ENCODE measurements at regions not wholly inside any gene's neighbourhood (a gene's known extent, or its start where the extent isn't known, plus 50 kb on each side); places are given as distances from the start of the nearest gene placed in this dataset.

DNA sequence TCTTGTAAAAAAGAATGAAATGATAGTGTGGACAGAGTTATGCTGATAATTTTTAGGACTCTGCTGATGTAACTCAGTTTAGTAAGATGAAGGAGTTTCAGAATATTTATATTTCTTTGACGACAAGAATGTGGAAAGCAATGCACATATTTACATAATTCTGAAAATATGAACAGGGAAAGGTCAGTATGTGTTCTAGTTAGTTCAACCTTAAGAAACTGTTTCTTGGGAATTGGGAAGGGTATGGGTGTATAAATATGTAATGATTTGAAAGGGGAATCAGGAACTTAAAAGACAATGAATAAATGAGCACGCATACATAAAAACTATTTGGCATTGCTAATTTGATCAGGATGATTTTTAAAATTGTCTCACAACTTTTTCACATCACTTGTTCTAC is 1226.1 kb downstream of the SI start:
- no CpG with 5 or more reads among the region's 2 CpGs for WGBS (ENCODE audit: insufficient coverage)
- Histone ChIP-seq H3K36me3 (replicated peaks in 1 of 2; ENCODE audit: control extremely low read depth in 1 of 2, control insufficient read depth in 1 of 2, extremely low read depth in 1 of 2, insufficient read depth in 2 of 2, low read length in 1 of 2) (no peaks in the 10 kb centered on the region), H3K27ac (ENCODE audit: low read length in 2 of 2) (no peak overlapping the region), H3K27me3 (replicated peaks in 1 of 4; ENCODE audit: control extremely low read depth in 1 of 4, control insufficient read depth in 3 of 4, insufficient read depth in 4 of 4, low read length in 3 of 4) (no peaks in the 10 kb centered on the region), H3K79me2 (ENCODE audit: control insufficient read depth, insufficient read depth, low read length) (no peaks in the 10 kb centered on the region), H2AFZ (ENCODE audit: insufficient read depth, low read depth, low read length, poor library complexity, severe bottlenecking) (no peak overlapping the region), H3K9me3 (ENCODE audit: control extremely low read depth in 1 of 3, control insufficient read depth in 2 of 3, insufficient read depth in 1 of 3, low read length in 2 of 3) (peaks cover 0 to 1% (median 0%) of the 10 kb centered on the region in 3 donors), H4K20me1 (ENCODE audit: control insufficient read depth, insufficient read depth, low read length, poor library complexity, severe bottlenecking) (no peaks in the 10 kb centered on the region), H3K4me3 (ENCODE audit: control extremely low read depth in 1 of 5, extremely low read depth in 1 of 5, insufficient read depth in 1 of 5, low read depth in 2 of 5, low read length in 4 of 5) (no peak overlapping the region), H3K4me1 (ENCODE audit: control insufficient read depth in 2 of 2, insufficient read depth in 2 of 2, low read length in 2 of 2) (no peaks in the 10 kb centered on the region), H3K4me2 (replicated peaks; ENCODE audit: low read depth, low read length, poor library complexity, severe bottlenecking) (no peak overlapping the region), H3K9ac (ENCODE audit: low read length) (no peak overlapping the region)
- intact Hi-C loops (cut with micrococcal nuclease), result no loop called here
- H3K9me3 Mint-ChIP-seq (ENCODE audit: insufficient read depth), result peaks cover 11% of the 10 kb centered on the region
- TF ChIP-seq, protein P1, sequence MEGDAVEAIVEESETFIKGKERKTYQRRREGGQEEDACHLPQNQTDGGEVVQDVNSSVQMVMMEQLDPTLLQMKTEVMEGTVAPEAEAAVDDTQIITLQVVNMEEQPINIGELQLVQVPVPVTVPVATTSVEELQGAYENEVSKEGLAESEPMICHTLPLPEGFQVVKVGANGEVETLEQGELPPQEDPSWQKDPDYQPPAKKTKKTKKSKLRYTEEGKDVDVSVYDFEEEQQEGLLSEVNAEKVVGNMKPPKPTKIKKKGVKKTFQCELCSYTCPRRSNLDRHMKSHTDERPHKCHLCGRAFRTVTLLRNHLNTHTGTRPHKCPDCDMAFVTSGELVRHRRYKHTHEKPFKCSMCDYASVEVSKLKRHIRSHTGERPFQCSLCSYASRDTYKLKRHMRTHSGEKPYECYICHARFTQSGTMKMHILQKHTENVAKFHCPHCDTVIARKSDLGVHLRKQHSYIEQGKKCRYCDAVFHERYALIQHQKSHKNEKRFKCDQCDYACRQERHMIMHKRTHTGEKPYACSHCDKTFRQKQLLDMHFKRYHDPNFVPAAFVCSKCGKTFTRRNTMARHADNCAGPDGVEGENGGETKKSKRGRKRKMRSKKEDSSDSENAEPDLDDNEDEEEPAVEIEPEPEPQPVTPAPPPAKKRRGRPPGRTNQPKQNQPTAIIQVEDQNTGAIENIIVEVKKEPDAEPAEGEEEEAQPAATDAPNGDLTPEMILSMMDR (IDR thresholded peaks at IDR 0.05), result no peak
- TF ChIP-seq EZH2 (IDR thresholded peaks at IDR 0.05; ENCODE audit: borderline replicate concordance, insufficient read depth, low read depth, low read length, poor library complexity, severe bottlenecking), result no peak
- ChIA-PET CTCF (no interaction called here), POLR2A (no interaction called here)
- DNase-seq (no peak), ATAC-seq (ENCODE audit: low read depth) (no peak)
- no peaks in the 10 kb centered on the region for H3K27me3 Mint-ChIP-seq
- H3K4me3 Mint-ChIP-seq, result no peak overlapping the region
- H3K4me1 Mint-ChIP-seq, result no peaks in the 10 kb centered on the region
- no peak overlapping the region for H3K27ac Mint-ChIP-seq

DNA sequence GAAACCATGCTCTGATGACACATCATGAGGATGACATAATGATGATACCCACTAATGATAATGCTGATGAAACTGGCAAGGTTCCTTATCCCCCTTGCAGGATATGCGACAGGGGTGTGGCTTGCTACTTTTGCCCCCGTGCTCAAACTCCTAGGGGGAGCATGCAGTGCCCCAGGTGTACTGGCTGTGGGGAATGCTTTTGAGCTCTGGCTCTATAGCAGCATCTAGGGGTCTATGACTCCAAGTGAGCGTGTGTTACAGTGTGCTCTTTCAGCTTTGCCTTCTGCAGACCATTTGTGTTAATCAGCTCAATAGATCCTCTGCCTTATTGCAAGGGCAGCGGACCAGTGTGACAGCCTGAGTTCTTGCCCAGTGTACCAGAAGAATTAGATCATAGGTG is 1239.5 kb downstream of the SI start:
- peaks cover 0 to 7% (median 0%) of the 10 kb centered on the region in 3 donors for H3K9me3 ChIP-seq (ENCODE audit: control extremely low read depth in 1 of 3, control insufficient read depth in 2 of 3, insufficient read depth in 1 of 3, low read length in 2 of 3)
- intact Hi-C loops (cut with micrococcal nuclease), result no loop called here
- Mint-ChIP-seq H3K4me1 (no peaks in the 10 kb centered on the region), H3K9me3 (ENCODE audit: insufficient read depth) (peaks cover 4% of the 10 kb centered on the region), H3K27ac (no peak overlapping the region), H3K27me3 (no peaks in the 10 kb centered on the region), H3K4me3 (no peak overlapping the region)
- no peak overlapping the region for H3K4me3 ChIP-seq (ENCODE audit: control extremely low read depth in 1 of 5, extremely low read depth in 1 of 5, insufficient read depth in 1 of 5, low read depth in 2 of 5, low read length in 4 of 5)
- H3K4me1 ChIP-seq (ENCODE audit: control insufficient read depth in 2 of 2, insufficient read depth in 2 of 2, low read length in 2 of 2), result no peaks in the 10 kb centered on the region
- DNase-seq, result no peak
- H3K27me3 ChIP-seq (replicated peaks in 1 of 4; ENCODE audit: control extremely low read depth in 1 of 4, control insufficient read depth in 3 of 4, insufficient read depth in 4 of 4, low read length in 3 of 4), result no peaks in the 10 kb centered on the region
- H3K9ac ChIP-seq (ENCODE audit: low read length), result no peak overlapping the region
- H2AFZ ChIP-seq (ENCODE audit: insufficient read depth, low read depth, low read length, poor library complexity, severe bottlenecking), result no peak overlapping the region
- H3K4me2 ChIP-seq (replicated peaks; ENCODE audit: low read depth, low read length, poor library complexity, severe bottlenecking), result no peak overlapping the region
- 73% methylated on average over 4 of the region's 4 CpGs for WGBS (ENCODE audit: insufficient coverage)
- H3K79me2 ChIP-seq (ENCODE audit: control insufficient read depth, insufficient read depth, low read length), result no peaks in the 10 kb centered on the region
- ChIA-PET CTCF (no interaction called here), POLR2A (no interaction called here)
- no peaks in the 10 kb centered on the region for H4K20me1 ChIP-seq (ENCODE audit: control insufficient read depth, insufficient read depth, low read length, poor library complexity, severe bottlenecking)
- no peak for TF ChIP-seq EZH2 (IDR thresholded peaks at IDR 0.05; ENCODE audit: borderline replicate concordance, insufficient read depth, low read depth, low read length, poor library complexity, severe bottlenecking)
- TF ChIP-seq, protein P1 (IDR thresholded peaks at IDR 0.05), result no peak
- H3K36me3 ChIP-seq (replicated peaks in 1 of 2; ENCODE audit: control extremely low read depth in 1 of 2, control insufficient read depth in 1 of 2, extremely low read depth in 1 of 2, insufficient read depth in 2 of 2, low read length in 1 of 2), result no peaks in the 10 kb centered on the region
- no peak for ATAC-seq (ENCODE audit: low read depth)
- no peak overlapping the region for H3K27ac ChIP-seq (ENCODE audit: low read length in 2 of 2)

Data from B cell (primary cell).